K562 (cell line): ENCODE measurements at regions not wholly inside any gene's neighbourhood (a gene's known extent, or its start where the extent isn't known, plus 50 kb on each side); places are given as distances from the start of the nearest gene placed in this dataset.

Source experiments
- ATAC-seq: fragments of 200-7000 bp; cut with Tn5 transposase; 3 replicates; pipeline ENCODE4 v1.9.1; 2020; ENCODE audit warnings: moderate library complexity
- BruUV-seq: library from RNA; stranded (reverse); fragments of 400-500 nt; replicated peaks from 2 replicates; lab custom pipeline; 2021; lab: Mats Ljungman, UMichigan
- CTCF ChIA-PET: fragments of 300-600 bp; formaldehyde crosslinking; extraction: SDS; loops from one replicate; lab custom pipeline; 2021; ENCODE audit warnings: low intra/inter-chr PET ratio; lab: Yijun Ruan, JAX
- POLR2A ChIA-PET: fragments of 300-600, 350-650 bp; sonication (Branson Sonifier 250); formaldehyde crosslinking; extraction: SDS; loops from one replicate; lab custom pipeline; 2021; ENCODE audit warnings: antibody characterized with exemption, inconsistent platforms; lab: Yijun Ruan, JAX
- DNase-seq, 4 experiments: peaks; one replicate each; pipeline versions ENCODE4 v3.0.0 to v3.0.0-alpha.2; 2011 to 2018; ENCODE audit warnings: low spot score in 3 of 4, mixed read lengths in 3 of 4; ENCODE audit errors: extremely low read depth in 1 of 4
- FAIRE-seq: peaks from 2 replicates; lab custom pipeline; 2011; peaks lifted over from hg19 to GRCh38; lab: Jason Lieb, UNC
- H2AFZ ChIP-seq: 2 replicates; pipeline ENCODE4 v1.6.0; 2011; ENCODE audit warnings: low read depth, low read length, control low read depth, inconsistent platforms
- H3K27ac ChIP-seq: fragments of 200-600 bp; 3 replicates; pipeline ENCODE4 v1.8.0; 2011; ENCODE audit warnings: low read depth, mild to moderate bottlenecking, control low read depth, inconsistent platforms, low read length, moderate library complexity, mixed read lengths; ENCODE audit errors: extremely low read depth
- H3K27me3 ChIP-seq, 2 experiments: fragments of 300-600 bp in 1 of 2; 2 replicates in 1 of 2; 3 replicates in 1 of 2; pipeline versions ENCODE4 v1.6.0 to v1.8.0; 2011; ENCODE audit warnings: inconsistent platforms in 2 of 2, low read length in 2 of 2, mild to moderate bottlenecking in 1 of 2, mixed read lengths in 1 of 2, moderate library complexity in 1 of 2; ENCODE audit not compliant: control insufficient read depth in 2 of 2, insufficient read depth in 2 of 2
- H3K36me3 ChIP-seq: fragments of 300-600 bp; 3 replicates; pipeline ENCODE4 v1.8.0; 2011; ENCODE audit warnings: mild to moderate bottlenecking, low read length, inconsistent platforms; ENCODE audit not compliant: control insufficient read depth, insufficient read depth
- H3K4me1 ChIP-seq, 2 experiments: fragments of 200-600 bp in 1 of 2; replicated peaks in 1 of 2; 2 replicates in 1 of 2; 3 replicates in 1 of 2; pipeline versions ENCODE4 v1.5.1 to v1.8.0; 2011; ENCODE audit warnings: inconsistent platforms in 2 of 2, low read length in 2 of 2, mild to moderate bottlenecking in 1 of 2, mixed read lengths in 1 of 2, moderate library complexity in 1 of 2; ENCODE audit not compliant: control insufficient read depth in 2 of 2, insufficient read depth in 2 of 2
- H3K4me2 ChIP-seq: 2 replicates; pipeline ENCODE4 v1.6.1; 2011; ENCODE audit warnings: low read length, control low read depth, inconsistent platforms, mixed read lengths; ENCODE audit not compliant: insufficient read depth
- H3K4me3 ChIP-seq: fragments of 200-600 bp; sonication (generic), shearing (Covaris generic); 2 replicates; pipeline ENCODE4 v1.5.1; 2016; ENCODE audit warnings: control low read depth, inconsistent platforms
- H3K79me2 ChIP-seq: fragments of 200-600 bp; 3 replicates; pipeline ENCODE4 v1.8.0; 2011; ENCODE audit warnings: low read length, inconsistent platforms; ENCODE audit not compliant: control insufficient read depth, insufficient read depth
- H3K9ac ChIP-seq, 2 experiments: 2 replicates each; pipeline versions ENCODE4 v1.6.0 to v1.6.1; 2011; ENCODE audit warnings: low read depth in 2 of 2, low read length in 2 of 2, control low read depth in 1 of 2, inconsistent platforms in 1 of 2, mild to moderate bottlenecking in 1 of 2, mixed read lengths in 1 of 2; ENCODE audit not compliant: insufficient read depth in 1 of 2
- H3K9me1 ChIP-seq: one replicate; pipeline ENCODE4 v1.6.0; 2011; ENCODE audit warnings: inconsistent platforms, mild to moderate bottlenecking, low read length, moderate library complexity; ENCODE audit not compliant: control insufficient read depth, insufficient read depth
- H3K9me3 ChIP-seq: replicated peaks from 2 replicates; pipeline ENCODE4 v1.5.1; 2011; ENCODE audit warnings: low read depth, low read length, inconsistent platforms; ENCODE audit not compliant: control insufficient read depth, insufficient read depth
- H4K20me1 ChIP-seq: replicated peaks from 2 replicates; pipeline ENCODE4 v1.6.1; 2011; ENCODE audit warnings: low read length, inconsistent platforms, mixed read lengths; ENCODE audit not compliant: control insufficient read depth, insufficient read depth
- BHLHE40 ChIP-seq: IDR thresholded peaks from 2 replicates; pipeline ENCODE4 v1.6.1; 2011; ENCODE audit warnings: low read length, improper control_type of control experiment
- DIDO1 ChIP-seq: fragments of 450-650 bp; IDR thresholded peaks from 2 replicates; pipeline ENCODE4 v1.6.1; 2016; ENCODE audit warnings: low read depth, missing biosample characterization, missing genetic modification characterization
- ETS1 ChIP-seq: conservative IDR thresholded peaks from 2 replicates; pipeline ENCODE4 v1.6.1; 2011; ENCODE audit warnings: low read depth, mild to moderate bottlenecking, low read length; ENCODE audit not compliant: control insufficient read depth
- KDM4B ChIP-seq, 2 experiments: fragments of 450-650 bp in 1 of 2; sonication (generic) in 1 of 2; IDR thresholded peaks; 2 replicates each; pipeline ENCODE4 v1.6.1; 2016 to 2017; ENCODE audit warnings: borderline replicate concordance in 2 of 2, antibody characterized with exemption in 1 of 2, low read depth in 1 of 2, mild to moderate bottlenecking in 1 of 2
- NR2C1 ChIP-seq, 2 experiments: fragments of 450-650 bp; IDR thresholded peaks; 2 replicates each; pipeline ENCODE4 v1.6.1; 2017; ENCODE audit warnings: mild to moderate bottlenecking in 2 of 2, antibody characterized with exemption in 1 of 2, inconsistent platforms in 1 of 2, missing compliant biosample characterization in 1 of 2, missing genetic modification characterization in 1 of 2
- SIX5 ChIP-seq, 2 experiments: IDR thresholded peaks; 2 replicates each; pipeline ENCODE4 v1.6.1; 2011; ENCODE audit warnings: low read length in 2 of 2, borderline replicate concordance in 1 of 2, low read depth in 1 of 2, mild to moderate bottlenecking in 1 of 2, moderate library complexity in 1 of 2; ENCODE audit not compliant: insufficient read depth in 1 of 2
- THRAP3 ChIP-seq: fragments of 450-650 bp; IDR thresholded peaks from 2 replicates; pipeline ENCODE4 v1.6.1; 2016; ENCODE audit warnings: mild to moderate bottlenecking, inconsistent platforms, borderline replicate concordance
- ZBED1 ChIP-seq: IDR thresholded peaks from 2 replicates; pipeline ENCODE4 v1.6.1; 2014
- ZNF140 ChIP-seq: fragments of 250-450 bp; sonication (Bioruptor Pico); IDR thresholded peaks from 2 replicates; pipeline ENCODE4 v1.8.0; 2021; ENCODE audit warnings: moderate library complexity, mild to moderate bottlenecking, inconsistent platforms
- ZNF311 ChIP-seq: fragments of 250-450 bp; sonication (Bioruptor Pico); IDR thresholded peaks from 2 replicates; pipeline ENCODE4 v1.4.0; 2020; ENCODE audit warnings: mild to moderate bottlenecking, moderate library complexity
- ZNF699 ChIP-seq: fragments of 250-450 bp; sonication (Bioruptor Pico); IDR thresholded peaks from 2 replicates; pipeline ENCODE4 v1.8.0; 2021; ENCODE audit warnings: mild to moderate bottlenecking, moderate library complexity; ENCODE audit not compliant: insufficient replicate concordance
- ZNF740 ChIP-seq, 3 experiments: fragments of 200-800 bp in 1 of 3; sonication (Bioruptor generic) in 1 of 3; sonication (generic) in 1 of 3; formaldehyde crosslinking in 1 of 3; IDR thresholded peaks; 2 replicates each; pipeline versions ENCODE4 v1.6.1 to v1.8.0; 2016 to 2022; ENCODE audit warnings: mild to moderate bottlenecking in 2 of 3, missing compliant biosample characterization in 2 of 3, missing genetic modification characterization in 2 of 3, missing genetic modification reagents in 1 of 3
- WGBS: fragments of 100-300 bp; shearing (Covaris generic); methylation state at CpG from one replicate; pipeline ENCODE4 v1.1.6; 2016; ENCODE audit warnings: low coverage, mixed read lengths; ENCODE audit not compliant: insufficient coverage; ENCODE audit errors: missing lambda C conversion rate; 5-methylcytosine and 5-hydroxymethylcytosine counted together
- in situ Hi-C: fragments of 300-500 bp; cut with MboI; formaldehyde crosslinking; loops from 4 replicates; pipeline ENCODE4 v1.15.0; 2018; ENCODE audit warnings: inconsistent platforms, mixed read lengths
- intact Hi-C: fragments of 100-400 bp; cut with micrococcal nuclease; formaldehyde crosslinking; loops from 2 replicates; pipeline ENCODE4 v1.14.2; 2022
- TF ChIP-seq, protein P1 (sequence below), 2 experiments: fragments of 150-350 bp in 1 of 2; IDR thresholded peaks; 2 replicates each; pipeline ENCODE4 v1.6.1; 2012 to 2016; ENCODE audit warnings: low read depth in 2 of 2, low read length in 2 of 2, mild to moderate bottlenecking in 1 of 2, moderate library complexity in 1 of 2

DNA sequence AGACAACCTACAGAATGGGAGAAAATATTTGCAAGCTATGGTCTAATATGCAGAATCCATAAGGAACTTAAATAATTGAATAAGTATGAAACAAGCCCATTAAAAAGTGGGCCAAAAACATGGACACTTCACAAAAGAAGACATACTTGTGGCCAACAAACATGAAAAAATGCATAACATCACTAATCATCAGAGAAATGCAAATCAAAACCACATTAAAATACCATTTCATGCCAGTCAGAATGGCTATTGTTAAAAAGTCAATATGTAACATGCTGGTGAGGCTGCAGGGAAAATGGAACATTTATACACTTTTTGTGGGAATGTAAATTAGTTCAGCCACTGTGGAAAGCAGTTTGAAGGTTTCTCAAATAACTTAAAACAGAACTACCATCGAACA lies 945.4 kb upstream of the FLRT2 start (continued):
- TF ChIP-seq, protein P1, sequence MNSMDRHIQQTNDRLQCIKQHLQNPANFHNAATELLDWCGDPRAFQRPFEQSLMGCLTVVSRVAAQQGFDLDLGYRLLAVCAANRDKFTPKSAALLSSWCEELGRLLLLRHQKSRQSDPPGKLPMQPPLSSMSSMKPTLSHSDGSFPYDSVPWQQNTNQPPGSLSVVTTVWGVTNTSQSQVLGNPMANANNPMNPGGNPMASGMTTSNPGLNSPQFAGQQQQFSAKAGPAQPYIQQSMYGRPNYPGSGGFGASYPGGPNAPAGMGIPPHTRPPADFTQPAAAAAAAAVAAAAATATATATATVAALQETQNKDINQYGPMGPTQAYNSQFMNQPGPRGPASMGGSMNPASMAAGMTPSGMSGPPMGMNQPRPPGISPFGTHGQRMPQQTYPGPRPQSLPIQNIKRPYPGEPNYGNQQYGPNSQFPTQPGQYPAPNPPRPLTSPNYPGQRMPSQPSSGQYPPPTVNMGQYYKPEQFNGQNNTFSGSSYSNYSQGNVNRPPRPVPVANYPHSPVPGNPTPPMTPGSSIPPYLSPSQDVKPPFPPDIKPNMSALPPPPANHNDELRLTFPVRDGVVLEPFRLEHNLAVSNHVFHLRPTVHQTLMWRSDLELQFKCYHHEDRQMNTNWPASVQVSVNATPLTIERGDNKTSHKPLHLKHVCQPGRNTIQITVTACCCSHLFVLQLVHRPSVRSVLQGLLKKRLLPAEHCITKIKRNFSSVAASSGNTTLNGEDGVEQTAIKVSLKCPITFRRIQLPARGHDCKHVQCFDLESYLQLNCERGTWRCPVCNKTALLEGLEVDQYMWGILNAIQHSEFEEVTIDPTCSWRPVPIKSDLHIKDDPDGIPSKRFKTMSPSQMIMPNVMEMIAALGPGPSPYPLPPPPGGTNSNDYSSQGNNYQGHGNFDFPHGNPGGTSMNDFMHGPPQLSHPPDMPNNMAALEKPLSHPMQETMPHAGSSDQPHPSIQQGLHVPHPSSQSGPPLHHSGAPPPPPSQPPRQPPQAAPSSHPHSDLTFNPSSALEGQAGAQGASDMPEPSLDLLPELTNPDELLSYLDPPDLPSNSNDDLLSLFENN (IDR thresholded peaks at IDR 0.05; ENCODE audit: low read depth in 2 of 2, low read length in 2 of 2), result no peak
- no peak for TF ChIP-seq THRAP3

GRCh38 chr14:84591827-84592445 lies 938.0 kb upstream of the FLRT2 start:
- in situ Hi-C loops (no loop called here), intact Hi-C loops (no loop called here)
- Histone ChIP-seq H3K4me1 (no peaks in the 10 kb centered on the region), H3K4me3 (no peak overlapping the region), H3K79me2 (no peaks in the 10 kb centered on the region), H3K36me3 (no peaks in the 10 kb centered on the region), H3K4me2 (no peak overlapping the region), H3K27me3 (no peaks in the 10 kb centered on the region), H3K9ac (no peak overlapping the region), H4K20me1 (no peaks in the 10 kb centered on the region), H3K27ac (no peak overlapping the region), H3K9me3 (no peaks in the 10 kb centered on the region), H2AFZ (no peak overlapping the region), H3K9me1 (no peaks in the 10 kb centered on the region)
- no TSS peak for BruUV-seq
- POLR2A ChIA-PET, result no interaction called here
- ATAC-seq (no peak), FAIRE-seq (no peak), DNase-seq (no peak)
- CTCF ChIA-PET, result no interaction called here
- WGBS, result 0% methylated on average over 7 of the region's 9 CpGs
- TF ChIP-seq ZNF740 (CRISPR knock-in tag; IDR thresholded peaks at IDR 0.05), result no peak
- TF ChIP-seq ZNF740 (tag; IDR thresholded peaks at IDR 0.05), result no peak
- no peak for TF ChIP-seq ZBED1
- no peak for TF ChIP-seq ETS1
- TF ChIP-seq KDM4B (IDR thresholded peaks at IDR 0.05; ENCODE audit: borderline replicate concordance in 2 of 2, low read depth in 1 of 2), result no peak
- no peak for TF ChIP-seq NR2C1 (IDR thresholded peaks at IDR 0.05)
- TF ChIP-seq NR2C1 (tag; IDR thresholded peaks at IDR 0.05), result no peak
- TF ChIP-seq BHLHE40, result no peak
- TF ChIP-seq ZNF140 (CRISPR knock-in tag), result no peak
- TF ChIP-seq SIX5 (IDR thresholded peaks at IDR 0.05; ENCODE audit: borderline replicate concordance in 1 of 2, insufficient read depth in 1 of 2, low read depth in 1 of 2, low read length in 2 of 2), result no peak
- no peak for TF ChIP-seq DIDO1 (tag)
- no peak for TF ChIP-seq ZNF311 (CRISPR knock-in tag)
- TF ChIP-seq ZNF699, result no peak
